Fibroblast of lung (primary cell): ENCODE measurements at regions not wholly inside any gene's neighbourhood (a gene's known extent, or its start where the extent isn't known, plus 50 kb on each side); places are given as distances from the start of the nearest gene placed in this dataset.

Experiments
- EZH2 ChIP-seq: IDR thresholded peaks from 2 replicates; pipeline ENCODE4 v1.5.1; 2012; ENCODE audit warnings: low read length, control low read depth, mild to moderate bottlenecking; ENCODE audit errors: missing control alignments
- TF ChIP-seq, protein P1 (sequence below), 2 donors: IDR thresholded peaks in 1 of 2; conservative IDR thresholded peaks in 1 of 2; 1 replicate in 1 of 2; 2 replicates in 1 of 2; pipeline ENCODE4 v1.5.1; 2011 to 2012; ENCODE audit warnings: low read length in 2 of 2, control low read depth in 1 of 2, inconsistent platforms in 1 of 2, low read depth in 1 of 2, mild to moderate bottlenecking in 1 of 2

DNA sequence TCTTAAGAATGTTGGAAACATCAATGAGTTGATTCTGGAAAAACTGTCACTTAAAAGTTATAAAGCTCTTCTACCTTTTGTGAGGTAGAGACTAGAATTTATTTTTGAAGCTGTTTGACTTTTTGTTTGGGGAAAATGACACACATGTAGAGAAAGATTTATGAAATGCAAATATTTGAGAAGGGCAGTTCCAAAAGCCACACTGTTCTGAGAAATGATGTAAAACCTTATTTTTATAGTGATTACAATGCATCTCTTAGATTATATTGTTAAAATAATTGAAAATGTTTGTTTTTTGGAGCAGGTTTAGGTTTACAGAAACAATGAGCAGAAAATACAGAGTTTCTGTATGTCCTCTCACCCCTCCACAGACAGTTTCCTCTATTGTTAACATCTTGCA lies 116.1 kb upstream of the CMC1 start:
- TF ChIP-seq, protein P1, sequence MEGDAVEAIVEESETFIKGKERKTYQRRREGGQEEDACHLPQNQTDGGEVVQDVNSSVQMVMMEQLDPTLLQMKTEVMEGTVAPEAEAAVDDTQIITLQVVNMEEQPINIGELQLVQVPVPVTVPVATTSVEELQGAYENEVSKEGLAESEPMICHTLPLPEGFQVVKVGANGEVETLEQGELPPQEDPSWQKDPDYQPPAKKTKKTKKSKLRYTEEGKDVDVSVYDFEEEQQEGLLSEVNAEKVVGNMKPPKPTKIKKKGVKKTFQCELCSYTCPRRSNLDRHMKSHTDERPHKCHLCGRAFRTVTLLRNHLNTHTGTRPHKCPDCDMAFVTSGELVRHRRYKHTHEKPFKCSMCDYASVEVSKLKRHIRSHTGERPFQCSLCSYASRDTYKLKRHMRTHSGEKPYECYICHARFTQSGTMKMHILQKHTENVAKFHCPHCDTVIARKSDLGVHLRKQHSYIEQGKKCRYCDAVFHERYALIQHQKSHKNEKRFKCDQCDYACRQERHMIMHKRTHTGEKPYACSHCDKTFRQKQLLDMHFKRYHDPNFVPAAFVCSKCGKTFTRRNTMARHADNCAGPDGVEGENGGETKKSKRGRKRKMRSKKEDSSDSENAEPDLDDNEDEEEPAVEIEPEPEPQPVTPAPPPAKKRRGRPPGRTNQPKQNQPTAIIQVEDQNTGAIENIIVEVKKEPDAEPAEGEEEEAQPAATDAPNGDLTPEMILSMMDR (conservative IDR thresholded peaks at IDR 0.05 in 1 of 2, IDR thresholded peaks at IDR 0.05 in 1 of 2; ENCODE audit: low read depth in 1 of 2, low read length in 2 of 2) = no peak
- no peak for TF ChIP-seq EZH2
